IPS-20b (cell line): ENCODE measurements at regions not wholly inside any gene's neighbourhood (a gene's known extent, or its start where the extent isn't known, plus 50 kb on each side); places are given as distances from the start of the nearest gene placed in this dataset.

Experiments used
- H3K27ac ChIP-seq: one replicate; pipeline ENCODE4 v1.5.1; 2013; ENCODE audit warnings: low read length
- H3K27me3 ChIP-seq: 2 replicates; pipeline ENCODE4 v1.6.1; 2013; ENCODE audit warnings: mild to moderate bottlenecking, low read length, inconsistent platforms; ENCODE audit not compliant: insufficient read depth
- H3K36me3 ChIP-seq: 2 replicates; pipeline ENCODE4 v1.6.1; 2013; ENCODE audit warnings: low read depth, mild to moderate bottlenecking, inconsistent platforms, low read length, moderate library complexity; ENCODE audit not compliant: insufficient read depth
- H3K4me1 ChIP-seq: 2 replicates; pipeline ENCODE4 v1.6.1; 2013; ENCODE audit warnings: mild to moderate bottlenecking, control low read depth, inconsistent platforms, low read length, moderate library complexity; ENCODE audit not compliant: insufficient read depth
- H3K4me3 ChIP-seq: 2 replicates; pipeline ENCODE4 v1.5.1; 2013; ENCODE audit warnings: mild to moderate bottlenecking, low read length, inconsistent platforms
- H3K9ac ChIP-seq: 2 replicates; pipeline ENCODE4 v1.6.1; 2013; ENCODE audit warnings: low read depth, mild to moderate bottlenecking, inconsistent platforms, low read length, moderate library complexity
- H3K9me3 ChIP-seq: 2 replicates; pipeline ENCODE4 v1.6.1; 2013; ENCODE audit warnings: mild to moderate bottlenecking, low read depth, low read length, inconsistent platforms; ENCODE audit not compliant: insufficient read depth

GRCh38 chr5:2888520-2889060 is 137.1 kb upstream of the IRX2 start:
- H3K9ac ChIP-seq, result no peak overlapping the region
- no peak overlapping the region for H3K4me3 ChIP-seq
- H3K4me1 ChIP-seq, result no peaks in the 10 kb centered on the region
- H3K9me3 ChIP-seq, result no peaks in the 10 kb centered on the region
- no peaks in the 10 kb centered on the region; the same call in 1 of the 2 replicates for H3K27me3 ChIP-seq
- H3K27ac ChIP-seq, result no peak overlapping the region
- H3K36me3 ChIP-seq, result no peaks in the 10 kb centered on the region

GRCh38 chr5:2887481-2888348 is 136.2 kb upstream of the IRX2 start:
- Histone ChIP-seq H3K4me1 (no peaks in the 10 kb centered on the region), H3K4me3 (no peak overlapping the region), H3K9ac (no peak overlapping the region), H3K36me3 (no peaks in the 10 kb centered on the region), H3K27me3 (no peaks in the 10 kb centered on the region; the same call in 1 of the 2 replicates), H3K9me3 (no peaks in the 10 kb centered on the region), H3K27ac (no peak overlapping the region)

- no peaks in the 10 kb centered on the region for H3K4me1 ChIP-seq
- H3K4me3 ChIP-seq, result no peak overlapping the region
- no peaks in the 10 kb centered on the region for H3K9me3 ChIP-seq
- no peak overlapping the region for H3K27ac ChIP-seq
- no peak overlapping the region for H3K9ac ChIP-seq
- H3K27me3 ChIP-seq, result no peaks in the 10 kb centered on the region; the same call in 1 of the 2 replicates
- H3K36me3 ChIP-seq, result no peaks in the 10 kb centered on the region
Measured at GRCh38 chr5:2886531-2886930, 135.1 kb upstream of the IRX2 start.

GRCh38 chr5:2883771-2884170 is 132.3 kb upstream of the IRX2 start:
- H3K27ac ChIP-seq, result no peak overlapping the region
- H3K4me1 ChIP-seq, result no peaks in the 10 kb centered on the region
- no peak overlapping the region for H3K9ac ChIP-seq
- no peak overlapping the region for H3K4me3 ChIP-seq
- H3K36me3 ChIP-seq, result no peaks in the 10 kb centered on the region
- no peaks in the 10 kb centered on the region for H3K27me3 ChIP-seq
- H3K9me3 ChIP-seq, result peaks cover 23% of the 10 kb centered on the region; the same call in 1 of the 2 replicates

GRCh38 chr5:2879701-2880100 is 128.2 kb upstream of the IRX2 start:
- Histone ChIP-seq H3K4me1 (no peaks in the 10 kb centered on the region), H3K9me3 (peaks cover 30% of the 10 kb centered on the region; the same call in 1 of the 2 replicates), H3K27me3 (no peaks in the 10 kb centered on the region), H3K4me3 (no peak overlapping the region), H3K9ac (no peak overlapping the region), H3K27ac (no peak overlapping the region), H3K36me3 (no peaks in the 10 kb centered on the region)

GRCh38 chr5:2877522-2877921 is 126.0 kb upstream of the IRX2 start:
- Histone ChIP-seq H3K9ac (no peak overlapping the region), H3K36me3 (no peaks in the 10 kb centered on the region), H3K9me3 (peaks cover 30% of the 10 kb centered on the region; the same call in 1 of the 2 replicates), H3K27me3 (no peaks in the 10 kb centered on the region), H3K27ac (no peak overlapping the region), H3K4me3 (no peak overlapping the region), H3K4me1 (no peaks in the 10 kb centered on the region)

- H3K27ac ChIP-seq, result no peak overlapping the region
- no peaks in the 10 kb centered on the region for H3K27me3 ChIP-seq
- H3K9ac ChIP-seq, result no peak overlapping the region
- H3K4me3 ChIP-seq, result no peak overlapping the region
- no peaks in the 10 kb centered on the region for H3K36me3 ChIP-seq
- peaks cover 30% of the 10 kb centered on the region; the same call in 1 of the 2 replicates for H3K9me3 ChIP-seq
- no peaks in the 10 kb centered on the region for H3K4me1 ChIP-seq
Measured at GRCh38 chr5:2876183-2876582, 124.7 kb upstream of the IRX2 start.

- H3K36me3 ChIP-seq, result no peaks in the 10 kb centered on the region
- H3K9ac ChIP-seq, result no peak overlapping the region
- H3K9me3 ChIP-seq, result peaks cover 10% of the 10 kb centered on the region; the same call in 1 of the 2 replicates
- H3K4me3 ChIP-seq, result no peak overlapping the region
- H3K27me3 ChIP-seq, result no peaks in the 10 kb centered on the region
- no peaks in the 10 kb centered on the region for H3K4me1 ChIP-seq
- no peak overlapping the region for H3K27ac ChIP-seq
Measured at GRCh38 chr5:2874099-2874498, 122.6 kb upstream of the IRX2 start.

GRCh38 chr5:2872676-2873075 is 121.2 kb upstream of the IRX2 start:
- Histone ChIP-seq H3K4me3 (no peak overlapping the region), H3K27ac (no peak overlapping the region), H3K9ac (no peak overlapping the region), H3K27me3 (no peaks in the 10 kb centered on the region), H3K9me3 (no peaks in the 10 kb centered on the region), H3K4me1 (no peaks in the 10 kb centered on the region), H3K36me3 (no peaks in the 10 kb centered on the region)

GRCh38 chr5:2871282-2871681 is 119.8 kb upstream of the IRX2 start:
- Histone ChIP-seq H3K36me3 (no peaks in the 10 kb centered on the region), H3K27me3 (no peaks in the 10 kb centered on the region), H3K27ac (no peak overlapping the region), H3K4me1 (no peaks in the 10 kb centered on the region), H3K4me3 (no peak overlapping the region), H3K9ac (no peak overlapping the region), H3K9me3 (no peaks in the 10 kb centered on the region)

GRCh38 chr5:2869471-2869870 is 118.0 kb upstream of the IRX2 start:
- H3K27me3 ChIP-seq, result no peaks in the 10 kb centered on the region
- H3K9me3 ChIP-seq, result no peaks in the 10 kb centered on the region

GRCh38 chr5:2867373-2867933 is 116.0 kb upstream of the IRX2 start:
- no peak overlapping the region for H3K4me3 ChIP-seq
- H3K4me1 ChIP-seq, result no peaks in the 10 kb centered on the region
- H3K9ac ChIP-seq, result no peak overlapping the region
- H3K36me3 ChIP-seq, result no peaks in the 10 kb centered on the region
- H3K27ac ChIP-seq, result no peak overlapping the region
- no peaks in the 10 kb centered on the region for H3K27me3 ChIP-seq
- H3K9me3 ChIP-seq, result no peaks in the 10 kb centered on the region

More at GRCh38 chr5:2869471-2869870, 118.0 kb upstream of the IRX2 start:
- H3K9ac ChIP-seq, result no peak overlapping the region
- no peak overlapping the region for H3K27ac ChIP-seq
- H3K4me3 ChIP-seq, result no peak overlapping the region
- H3K36me3 ChIP-seq, result no peaks in the 10 kb centered on the region
- H3K4me1 ChIP-seq, result no peaks in the 10 kb centered on the region
